H9 (cell line): ENCODE measurements at regions not wholly inside any gene's neighbourhood (a gene's known extent, or its start where the extent isn't known, plus 50 kb on each side); places are given as distances from the start of the nearest gene placed in this dataset.

Experiments
- DNase-seq: peaks from one replicate; pipeline ENCODE4 v3.0.0-alpha.2; 2017
- H2AFZ ChIP-seq: one replicate; pipeline ENCODE4 v1.6.1; 2013; ENCODE audit warnings: mild to moderate bottlenecking, low read length, control low read depth, moderate library complexity
- H2AK5ac ChIP-seq: 2 replicates; pipeline ENCODE4 v1.6.1; 2013; ENCODE audit warnings: low read length, control low read depth, mixed read lengths; ENCODE audit not compliant: insufficient read length
- H2BK120ac ChIP-seq: one replicate; pipeline ENCODE4 v1.6.1; 2013; ENCODE audit warnings: low read depth, mild to moderate bottlenecking, low read length, control low read depth, inconsistent platforms; ENCODE audit not compliant: poor library complexity, severe bottlenecking
- H2BK12ac ChIP-seq: 2 replicates; pipeline ENCODE4 v1.6.1; 2013; ENCODE audit warnings: low read length, control low read depth, mixed read lengths, low read depth; ENCODE audit not compliant: insufficient read length
- H2BK15ac ChIP-seq: 2 replicates; pipeline ENCODE4 v1.6.1; 2013; ENCODE audit warnings: low read depth, low read length, control low read depth
- H2BK20ac ChIP-seq: one replicate; pipeline ENCODE4 v1.6.1; 2013; ENCODE audit warnings: low read depth, mild to moderate bottlenecking, low read length, control low read depth, inconsistent platforms; ENCODE audit not compliant: poor library complexity, severe bottlenecking
- H2BK5ac ChIP-seq: 2 replicates; pipeline ENCODE4 v1.6.1; 2013; ENCODE audit warnings: low read length, control low read depth, mixed read lengths; ENCODE audit not compliant: insufficient read length
- H3K14ac ChIP-seq: 2 replicates; pipeline ENCODE4 v1.6.1; 2013; ENCODE audit warnings: low read length, control low read depth; ENCODE audit not compliant: insufficient read depth
- H3K18ac ChIP-seq: 2 replicates; pipeline ENCODE4 v1.6.1; 2013; ENCODE audit warnings: low read depth, mild to moderate bottlenecking, mixed read lengths, low read length, control low read depth; ENCODE audit not compliant: insufficient read length
- H3K23ac ChIP-seq: 2 replicates; pipeline ENCODE4 v1.6.1; 2013; ENCODE audit warnings: low read length, control low read depth, mixed read lengths, low read depth; ENCODE audit not compliant: insufficient read length
- H3K23me2 ChIP-seq: 2 replicates; pipeline ENCODE4 v1.6.1; 2013; ENCODE audit warnings: low read depth, mild to moderate bottlenecking, mixed read lengths, low read length, control low read depth; ENCODE audit not compliant: insufficient read length, poor library complexity, severe bottlenecking
- H3K27ac ChIP-seq: 2 replicates; pipeline ENCODE4 v1.5.1; 2013; ENCODE audit warnings: low read length, control low read depth, mixed read lengths, low read depth; ENCODE audit not compliant: insufficient read length
- H3K27me3 ChIP-seq: 2 replicates; pipeline ENCODE4 v1.6.1; 2013; ENCODE audit warnings: low read length, control low read depth, inconsistent platforms; ENCODE audit not compliant: insufficient read depth
- H3K4ac ChIP-seq: 2 replicates; pipeline ENCODE4 v1.6.1; 2013; ENCODE audit warnings: low read depth, mild to moderate bottlenecking, control low read depth, inconsistent platforms, low read length, moderate library complexity
- H3K4me1 ChIP-seq: 2 replicates; pipeline ENCODE4 v1.6.1; 2013; ENCODE audit warnings: low read length, control low read depth, inconsistent platforms; ENCODE audit not compliant: insufficient read depth
- H3K4me2 ChIP-seq: 2 replicates; pipeline ENCODE4 v1.6.1; 2013; ENCODE audit warnings: low read length, control low read depth, mixed read lengths; ENCODE audit not compliant: insufficient read length, insufficient read depth
- H3K56ac ChIP-seq: 2 replicates; pipeline ENCODE4 v1.6.1; 2013; ENCODE audit warnings: low read depth, mild to moderate bottlenecking, mixed read lengths, low read length, control low read depth; ENCODE audit not compliant: insufficient read length
- H3K79me1 ChIP-seq: 2 replicates; pipeline ENCODE4 v1.6.1; 2013; ENCODE audit warnings: low read depth, mild to moderate bottlenecking, moderate library complexity, low read length, control low read depth, inconsistent platforms; ENCODE audit not compliant: insufficient read depth, poor library complexity, severe bottlenecking
- H3K79me2 ChIP-seq: 2 replicates; pipeline ENCODE4 v1.6.1; 2013; ENCODE audit warnings: low read length, control low read depth, inconsistent platforms; ENCODE audit not compliant: insufficient read depth
- H3K9ac ChIP-seq: 2 replicates; pipeline ENCODE4 v1.6.1; 2013; ENCODE audit warnings: low read length, control low read depth, mixed read lengths; ENCODE audit not compliant: insufficient read length; ENCODE audit errors: extremely low read depth
- H3K9me3 ChIP-seq: one replicate; pipeline ENCODE4 v1.6.1; 2013; ENCODE audit warnings: low read depth, low read length, inconsistent platforms; ENCODE audit not compliant: control insufficient read depth
- H3T11ph ChIP-seq: one replicate; pipeline ENCODE4 v1.6.1; 2013; ENCODE audit warnings: mild to moderate bottlenecking, low read length, control low read depth, inconsistent platforms
- H4K20me1 ChIP-seq: one replicate; pipeline ENCODE4 v1.6.1; 2013; ENCODE audit not compliant: control insufficient read depth, insufficient read length, insufficient read depth
- H4K5ac ChIP-seq: 2 replicates; pipeline ENCODE4 v1.6.1; 2013; ENCODE audit warnings: low read depth, mild to moderate bottlenecking, mixed read lengths, low read length, control low read depth; ENCODE audit not compliant: insufficient read length
- H4K8ac ChIP-seq: replicated peaks from 2 replicates; pipeline ENCODE4 v1.6.1; 2013; ENCODE audit warnings: low read length, control low read depth, mixed read lengths, low read depth; ENCODE audit not compliant: insufficient read length
- H4K91ac ChIP-seq: 2 replicates; pipeline ENCODE4 v1.6.1; 2013; ENCODE audit warnings: low read depth, mild to moderate bottlenecking, moderate library complexity, mixed read lengths, low read length, control low read depth; ENCODE audit not compliant: insufficient read length
- H3K27ac Mint-ChIP-seq, 3 experiments: 2 replicates in 2 of 3; 3 replicates in 1 of 3; pipeline ENCODE4 v1.8.0; 2020 to 2021; ENCODE audit warnings: mixed read lengths in 3 of 3, mild to moderate bottlenecking in 1 of 3, moderate library complexity in 1 of 3
- H3K27me3 Mint-ChIP-seq: 2 replicates; pipeline ENCODE4 v1.8.0; 2021; ENCODE audit warnings: low read depth, mild to moderate bottlenecking, moderate library complexity, mixed read lengths
- H3K36me3 Mint-ChIP-seq, 3 experiments: 2 replicates in 2 of 3; 3 replicates in 1 of 3; pipeline ENCODE4 v1.8.0; 2020 to 2021; ENCODE audit warnings: low read depth in 3 of 3, mixed read lengths in 3 of 3; ENCODE audit not compliant: insufficient read depth in 1 of 3
- H3K4me1 Mint-ChIP-seq, 2 experiments: 2 replicates each; pipeline ENCODE4 v1.8.0; 2020; ENCODE audit warnings: mixed read lengths in 2 of 2
- H3K4me3 Mint-ChIP-seq, 2 experiments: 2 replicates in 1 of 2; 3 replicates in 1 of 2; pipeline ENCODE4 v1.8.0; 2020 to 2021; ENCODE audit warnings: mild to moderate bottlenecking in 2 of 2, mixed read lengths in 2 of 2, moderate library complexity in 1 of 2
- H3K9me3 Mint-ChIP-seq, 2 experiments: 2 replicates in 1 of 2; 3 replicates in 1 of 2; pipeline ENCODE4 v1.8.0; 2020; ENCODE audit warnings: mild to moderate bottlenecking in 2 of 2, mixed read lengths in 2 of 2, moderate library complexity in 1 of 2
- WGBS: extraction: QIAGEN DNeasy Blood & Tissue Kit; methylation state at CpG from one replicate; pipeline ENCODE4 v1.1.7; 2013; ENCODE audit warnings: missing lambda C conversion rate, low lambda C conversion rate, mixed read lengths; ENCODE audit not compliant: insufficient read length; ENCODE audit errors: extremely low coverage; 5-methylcytosine and 5-hydroxymethylcytosine counted together
- TF ChIP-seq, protein P1 (sequence below): fragments of 200-600 bp; sonication (generic); conservative IDR thresholded peaks from 3 replicates; pipeline ENCODE4 v1.8.0; 2021; ENCODE audit warnings: antibody characterized with exemption, mild to moderate bottlenecking

DNA sequence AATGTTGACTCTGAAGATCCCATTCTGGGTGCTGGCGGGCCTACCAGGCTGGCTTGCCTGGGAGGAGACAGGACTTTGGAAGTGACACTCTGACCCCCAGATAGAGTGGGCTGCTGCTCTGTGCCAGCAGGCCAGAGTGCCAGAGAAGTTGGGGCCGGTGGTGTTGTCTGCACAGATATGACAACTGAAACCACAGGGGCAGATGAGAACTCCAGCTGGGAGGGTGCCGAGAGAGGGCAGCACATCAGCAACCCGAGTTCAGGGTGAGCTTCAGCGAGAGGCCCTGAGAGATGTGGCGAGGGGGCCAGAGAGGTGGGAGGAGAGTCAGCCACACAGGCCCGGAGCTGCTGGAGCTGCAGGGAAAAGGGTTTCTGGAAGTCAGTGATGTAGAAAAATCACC is 193.2 kb upstream of the MGMT start:
- Mint-ChIP-seq H3K36me3 (no peaks in the 10 kb centered on the region), H3K27me3 (peaks cover 2% of the 10 kb centered on the region), H3K9me3 (no peaks in the 10 kb centered on the region), H3K27ac (peak overlapping the region in 1 of 3 experiments; percentile 28; a peak in 1 of 7 replicates), H3K4me1 (peaks cover 6 to 7% of the 10 kb centered on the region in 2 experiments), H3K4me3 (no peak overlapping the region)
- no CpG with 5 or more reads among the region's 7 CpGs for WGBS
- H3K4me2 ChIP-seq: no peak overlapping the region
- no peak overlapping the region for H2BK5ac ChIP-seq
- no peak overlapping the region for H2BK20ac ChIP-seq
- no peak overlapping the region for H4K8ac ChIP-seq
- TF ChIP-seq, protein P1, sequence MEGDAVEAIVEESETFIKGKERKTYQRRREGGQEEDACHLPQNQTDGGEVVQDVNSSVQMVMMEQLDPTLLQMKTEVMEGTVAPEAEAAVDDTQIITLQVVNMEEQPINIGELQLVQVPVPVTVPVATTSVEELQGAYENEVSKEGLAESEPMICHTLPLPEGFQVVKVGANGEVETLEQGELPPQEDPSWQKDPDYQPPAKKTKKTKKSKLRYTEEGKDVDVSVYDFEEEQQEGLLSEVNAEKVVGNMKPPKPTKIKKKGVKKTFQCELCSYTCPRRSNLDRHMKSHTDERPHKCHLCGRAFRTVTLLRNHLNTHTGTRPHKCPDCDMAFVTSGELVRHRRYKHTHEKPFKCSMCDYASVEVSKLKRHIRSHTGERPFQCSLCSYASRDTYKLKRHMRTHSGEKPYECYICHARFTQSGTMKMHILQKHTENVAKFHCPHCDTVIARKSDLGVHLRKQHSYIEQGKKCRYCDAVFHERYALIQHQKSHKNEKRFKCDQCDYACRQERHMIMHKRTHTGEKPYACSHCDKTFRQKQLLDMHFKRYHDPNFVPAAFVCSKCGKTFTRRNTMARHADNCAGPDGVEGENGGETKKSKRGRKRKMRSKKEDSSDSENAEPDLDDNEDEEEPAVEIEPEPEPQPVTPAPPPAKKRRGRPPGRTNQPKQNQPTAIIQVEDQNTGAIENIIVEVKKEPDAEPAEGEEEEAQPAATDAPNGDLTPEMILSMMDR: no peak
- H3K14ac ChIP-seq: peak overlapping the region; percentile 21; the same call in 1 of the 2 replicates
- H3K27ac ChIP-seq: no peak overlapping the region
- H3K27me3 ChIP-seq: no peaks in the 10 kb centered on the region
- H2BK15ac ChIP-seq: no peak overlapping the region
- no peak overlapping the region for H2AK5ac ChIP-seq
- H3T11ph ChIP-seq: no peak overlapping the region
- no peaks in the 10 kb centered on the region for H4K20me1 ChIP-seq
- no peak overlapping the region for H2BK12ac ChIP-seq
- no peak overlapping the region for H2AFZ ChIP-seq
- H3K23me2 ChIP-seq: no peaks in the 10 kb centered on the region
- H3K9me3 ChIP-seq: no peaks in the 10 kb centered on the region
- no peak overlapping the region for H2BK120ac ChIP-seq
- no peaks in the 10 kb centered on the region for H3K4me1 ChIP-seq
- H3K56ac ChIP-seq: no peak overlapping the region
- no peak overlapping the region for H3K4ac ChIP-seq
- no peak for DNase-seq
- H3K9ac ChIP-seq: no peak overlapping the region
- no peak overlapping the region for H4K5ac ChIP-seq
- H3K18ac ChIP-seq: no peak overlapping the region
- no peaks in the 10 kb centered on the region for H3K79me2 ChIP-seq
- H3K23ac ChIP-seq: no peak overlapping the region
- H4K91ac ChIP-seq: no peak overlapping the region
- H3K79me1 ChIP-seq: no peaks in the 10 kb centered on the region
